SJCRH30 (cell line): ENCODE measurements at regions not wholly inside any gene's neighbourhood (a gene's known extent, or its start where the extent isn't known, plus 50 kb on each side); places are given as distances from the start of the nearest gene placed in this dataset.
A peak's percentile ranks its signal among the peaks of the same experiment; 100 is the strongest.

Experiments
- DNase-seq, 2 experiments: peaks; one replicate each; pipeline ENCODE4 v3.0.0-alpha.2; 2015 to 2020
- H3K27ac ChIP-seq: fragments of 250-450 bp; sonication (Bioruptor Pico); 2 replicates; pipeline ENCODE4 v1.5.1; 2020; ENCODE audit warnings: mild to moderate bottlenecking, moderate library complexity
- H3K27me3 ChIP-seq: fragments of 250-450 bp; sonication (Bioruptor Pico); 2 replicates; pipeline ENCODE4 v1.5.1; 2020; ENCODE audit warnings: mild to moderate bottlenecking, moderate library complexity
- H3K36me3 ChIP-seq: fragments of 250-450 bp; sonication (Bioruptor Pico); 2 replicates; pipeline ENCODE4 v1.5.1; 2020; ENCODE audit warnings: mild to moderate bottlenecking, moderate library complexity
- H3K4me1 ChIP-seq: fragments of 250-450 bp; sonication (Bioruptor Pico); 2 replicates; pipeline ENCODE4 v1.5.1; 2020; ENCODE audit warnings: mild to moderate bottlenecking, moderate library complexity
- H3K4me3 ChIP-seq: fragments of 250-450 bp; sonication (Bioruptor Pico); 2 replicates; pipeline ENCODE4 v1.5.1; 2020; ENCODE audit warnings: mild to moderate bottlenecking, moderate library complexity
- H3K9me3 ChIP-seq: fragments of 250-450 bp; sonication (Bioruptor Pico); replicated peaks from 2 replicates; pipeline ENCODE4 v1.5.1; 2020; ENCODE audit warnings: mild to moderate bottlenecking, moderate library complexity

DNA sequence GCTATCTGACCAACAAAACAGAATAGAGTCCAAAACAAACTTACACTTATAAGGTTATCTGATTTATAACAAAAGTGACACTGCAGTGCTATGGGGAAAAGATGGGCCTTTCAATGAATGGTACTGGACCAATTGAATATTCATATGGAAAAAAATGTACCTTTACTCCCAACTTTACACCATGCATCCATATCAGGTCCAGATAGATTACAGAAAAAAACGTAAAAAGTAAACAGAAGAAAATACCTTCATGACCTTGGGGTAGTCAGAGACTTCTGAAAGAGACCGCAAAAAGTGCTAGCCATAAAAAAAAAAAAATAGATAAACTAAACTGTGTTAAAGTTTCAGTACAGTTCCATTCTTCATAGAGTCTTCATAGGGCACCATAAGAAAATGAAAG, 308.3 kb downstream of the GXYLT1 start:
- no peaks in the 10 kb centered on the region for H3K4me1 ChIP-seq
- no peaks in the 10 kb centered on the region for H3K9me3 ChIP-seq
- no peak overlapping the region for H3K4me3 ChIP-seq
- H3K36me3 ChIP-seq = no peaks in the 10 kb centered on the region
- no peak overlapping the region for H3K27ac ChIP-seq
- DNase-seq = no peak
- H3K27me3 ChIP-seq = no peaks in the 10 kb centered on the region

DNA sequence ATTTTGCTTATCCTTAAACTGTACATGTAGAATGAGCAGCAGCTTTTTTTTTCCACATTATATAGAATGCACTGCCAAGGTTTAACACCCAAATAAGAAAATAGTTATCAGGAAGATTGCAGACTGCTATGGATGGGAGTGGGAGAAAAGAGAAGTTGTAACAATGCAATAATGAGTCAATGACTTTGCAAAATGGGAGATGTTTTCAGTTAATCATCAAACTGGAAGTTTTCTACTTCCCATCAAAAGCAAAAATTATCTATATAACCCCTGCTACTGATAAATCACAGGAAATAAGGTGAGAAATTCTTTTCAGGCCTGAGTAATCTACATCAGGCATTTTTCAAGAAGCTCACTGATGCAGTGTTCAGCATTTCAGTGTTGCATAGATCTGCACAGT, 309.1 kb downstream of the GXYLT1 start:
- Histone ChIP-seq H3K4me3 (no peak overlapping the region), H3K9me3 (no peaks in the 10 kb centered on the region), H3K4me1 (no peaks in the 10 kb centered on the region), H3K27me3 (no peaks in the 10 kb centered on the region), H3K27ac (no peak overlapping the region), H3K36me3 (no peaks in the 10 kb centered on the region)
- DNase-seq = no peak

DNA sequence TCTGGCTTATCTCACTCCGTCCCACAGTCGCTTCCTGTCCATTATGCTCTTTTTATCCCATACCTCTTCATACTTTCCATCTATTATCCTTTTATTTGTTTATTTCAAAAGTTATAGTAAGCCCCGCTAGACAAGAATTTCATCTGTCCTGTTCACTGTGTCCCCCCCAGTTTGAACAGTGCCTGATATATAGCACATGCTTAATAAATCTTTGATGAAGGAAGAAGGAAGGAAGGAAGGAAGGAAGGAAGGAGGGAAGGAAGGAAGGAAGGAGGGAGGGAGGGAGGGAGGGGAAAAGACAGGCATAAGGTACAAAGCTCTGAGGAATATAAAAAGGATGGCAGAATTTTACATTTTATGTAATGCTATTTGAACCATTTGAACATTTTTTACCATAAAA, 324.7 kb downstream of the GXYLT1 start:
- no peaks in the 10 kb centered on the region for H3K27me3 ChIP-seq
- H3K36me3 ChIP-seq = no peaks in the 10 kb centered on the region
- peaks cover 3% of the 10 kb centered on the region; the same call in 1 of the 2 replicates for H3K9me3 ChIP-seq
- no peak overlapping the region for H3K4me3 ChIP-seq
- H3K27ac ChIP-seq = no peak overlapping the region
- no peaks in the 10 kb centered on the region for H3K4me1 ChIP-seq
- no peak for DNase-seq

DNA sequence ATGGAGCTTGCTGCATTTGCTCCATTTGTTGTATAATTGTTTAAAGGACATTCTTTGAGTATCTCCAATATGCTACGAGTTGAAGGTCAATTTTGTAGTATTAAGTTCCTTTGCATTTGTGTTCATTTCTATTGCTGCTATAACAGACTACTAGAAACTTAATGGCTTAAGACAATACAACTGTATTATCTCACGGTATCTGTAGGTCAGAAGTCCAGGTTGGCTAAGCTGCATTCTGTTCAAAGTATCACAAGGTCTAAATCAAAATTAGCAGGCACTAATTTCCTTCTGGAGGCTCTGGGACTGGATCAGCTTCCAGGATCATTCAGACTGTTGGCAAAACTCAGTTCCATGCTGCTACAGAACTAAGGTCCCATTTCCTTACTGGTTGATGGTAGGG, 340.6 kb downstream of the GXYLT1 start:
- DNase-seq = no peak
- Histone ChIP-seq H3K36me3 (no peaks in the 10 kb centered on the region), H3K27me3 (no peaks in the 10 kb centered on the region), H3K4me1 (no peaks in the 10 kb centered on the region), H3K9me3 (no peaks in the 10 kb centered on the region), H3K27ac (no peak overlapping the region), H3K4me3 (no peak overlapping the region)

DNA sequence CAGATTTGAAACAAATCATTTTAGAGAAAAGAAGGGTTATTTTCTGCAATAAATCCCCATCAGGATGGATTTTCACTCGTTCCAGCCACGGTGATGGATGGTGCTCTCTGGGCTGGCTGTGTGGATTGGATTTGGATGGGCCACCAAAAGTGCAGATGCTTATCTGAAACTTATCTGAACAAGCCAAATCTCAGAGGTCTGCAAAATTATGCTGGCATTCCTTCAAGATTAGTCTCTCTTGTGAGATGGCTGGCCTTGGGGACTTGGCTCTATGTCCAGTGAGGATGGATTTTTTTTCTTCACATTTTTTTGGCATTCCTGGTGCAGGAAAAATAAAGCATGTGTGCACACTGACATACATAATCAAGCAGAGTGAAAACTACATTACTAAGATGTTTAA, 341.9 kb downstream of the GXYLT1 start:
- no peaks in the 10 kb centered on the region for H3K27me3 ChIP-seq
- H3K9me3 ChIP-seq = no peaks in the 10 kb centered on the region
- no peaks in the 10 kb centered on the region for H3K4me1 ChIP-seq
- no peak overlapping the region for H3K27ac ChIP-seq
- H3K36me3 ChIP-seq = no peaks in the 10 kb centered on the region
- DNase-seq = no peak
- no peak overlapping the region for H3K4me3 ChIP-seq

DNA sequence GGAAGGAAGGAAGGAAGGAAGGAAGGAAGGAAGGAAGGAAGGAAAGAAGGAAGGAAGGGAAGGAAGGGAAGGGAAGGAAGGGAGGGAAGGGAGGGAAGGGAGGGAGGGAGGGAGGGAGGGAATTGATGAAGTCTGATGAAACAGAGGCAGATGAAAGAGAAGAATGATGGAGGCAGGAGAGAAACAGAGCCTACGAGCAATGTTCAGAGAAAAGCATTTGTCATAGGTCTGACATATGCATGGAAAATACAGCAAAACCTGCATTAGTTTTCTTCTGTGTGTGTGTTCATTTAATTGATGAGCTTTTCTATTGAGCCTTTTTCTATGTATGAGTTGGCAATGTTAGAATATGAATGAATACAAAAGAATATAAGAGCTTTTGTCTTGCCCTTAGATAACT, 343.4 kb downstream of the GXYLT1 start:
- no peak overlapping the region for H3K27ac ChIP-seq

DNA sequence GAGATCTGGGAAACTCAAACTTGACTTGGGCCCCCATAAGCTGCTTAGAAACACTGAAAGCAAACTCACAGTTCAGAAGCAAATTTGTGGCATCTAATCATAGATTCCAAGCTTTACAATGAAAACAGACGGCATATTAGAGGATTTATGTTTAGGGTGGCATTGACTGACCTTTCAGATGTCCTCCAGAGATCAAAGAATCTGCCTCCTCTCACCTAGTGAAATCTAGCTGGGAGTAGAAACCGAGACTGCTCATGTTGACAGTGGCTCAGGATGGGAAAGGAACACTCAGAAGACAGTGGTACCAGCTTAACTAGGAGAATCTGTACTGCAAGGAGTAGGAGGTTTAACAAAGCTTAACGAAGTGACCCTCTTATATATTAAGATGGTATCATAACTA, 345.0 kb downstream of the GXYLT1 start:
- Histone ChIP-seq H3K27ac (no peak overlapping the region), H3K9me3 (no peaks in the 10 kb centered on the region), H3K4me1 (no peaks in the 10 kb centered on the region), H3K36me3 (no peaks in the 10 kb centered on the region), H3K4me3 (no peak overlapping the region), H3K27me3 (no peaks in the 10 kb centered on the region; the same call in 1 of the 2 replicates)
- no peak for DNase-seq

More for the DNA sequence above, 343.4 kb downstream of the GXYLT1 start:
- Histone ChIP-seq H3K9me3 (no peaks in the 10 kb centered on the region), H3K27me3 (no peaks in the 10 kb centered on the region), H3K4me1 (no peaks in the 10 kb centered on the region), H3K4me3 (no peak overlapping the region), H3K36me3 (no peaks in the 10 kb centered on the region)
- DNase-seq = no peak

DNA sequence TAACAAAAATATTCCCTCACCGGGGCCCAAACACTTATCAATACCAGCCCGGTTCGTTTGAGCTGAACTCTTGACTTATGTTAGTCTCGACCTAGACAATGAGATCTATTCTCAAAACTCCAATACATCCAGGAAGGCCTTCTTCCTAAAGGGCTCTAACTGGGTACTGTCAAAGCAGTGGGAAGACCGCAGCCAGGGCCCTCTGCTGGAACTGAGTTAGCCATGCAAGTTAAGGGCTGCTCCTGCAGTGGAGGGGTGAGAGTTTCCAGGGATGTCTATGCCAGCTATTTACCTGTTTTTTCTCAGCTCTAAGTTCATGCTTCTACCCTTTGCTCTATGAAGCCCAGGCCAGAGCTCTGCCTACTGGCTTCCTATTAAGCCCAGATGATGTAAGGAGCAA, 348.8 kb downstream of the GXYLT1 start:
- no peaks in the 10 kb centered on the region for H3K4me1 ChIP-seq
- no peak overlapping the region for H3K4me3 ChIP-seq
- no peaks in the 10 kb centered on the region; the same call in 1 of the 2 replicates for H3K27me3 ChIP-seq
- peak in 1 of 2 experiments; percentile 22 for DNase-seq
- no peaks in the 10 kb centered on the region for H3K9me3 ChIP-seq
- H3K27ac ChIP-seq = no peak overlapping the region
- no peaks in the 10 kb centered on the region for H3K36me3 ChIP-seq

DNA sequence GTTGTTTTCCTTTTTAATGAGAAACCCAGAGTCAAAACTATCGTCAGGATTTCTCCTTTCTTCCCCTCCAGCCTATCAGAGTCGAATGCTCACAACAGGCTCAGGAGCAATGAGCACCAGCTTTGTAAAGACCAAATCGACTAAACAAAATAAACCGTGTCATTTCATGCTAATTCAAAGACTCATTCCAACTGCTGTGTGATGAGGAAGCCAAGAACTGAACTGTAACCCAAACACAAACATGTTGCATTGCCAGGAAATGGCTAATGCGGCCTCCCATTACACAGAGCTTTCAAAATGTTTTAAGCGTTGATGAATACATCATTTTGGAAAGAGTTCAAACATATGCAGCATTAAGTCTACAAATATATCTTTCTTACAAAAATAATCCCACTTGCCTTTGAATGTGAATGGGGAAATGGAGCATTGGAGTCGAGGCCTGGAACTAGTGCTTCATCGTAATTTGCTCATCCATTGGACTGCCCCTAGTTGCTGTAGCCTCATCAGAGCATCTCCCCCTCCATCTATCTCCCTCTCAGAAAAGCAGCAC, 349.5 kb downstream of the GXYLT1 start:
- Histone ChIP-seq H3K36me3 (no peaks in the 10 kb centered on the region), H3K27me3 (no peaks in the 10 kb centered on the region; the same call in 1 of the 2 replicates), H3K4me3 (no peak overlapping the region), H3K4me1 (no peaks in the 10 kb centered on the region), H3K9me3 (no peaks in the 10 kb centered on the region), H3K27ac (no peak overlapping the region)
- no peak for DNase-seq

DNA sequence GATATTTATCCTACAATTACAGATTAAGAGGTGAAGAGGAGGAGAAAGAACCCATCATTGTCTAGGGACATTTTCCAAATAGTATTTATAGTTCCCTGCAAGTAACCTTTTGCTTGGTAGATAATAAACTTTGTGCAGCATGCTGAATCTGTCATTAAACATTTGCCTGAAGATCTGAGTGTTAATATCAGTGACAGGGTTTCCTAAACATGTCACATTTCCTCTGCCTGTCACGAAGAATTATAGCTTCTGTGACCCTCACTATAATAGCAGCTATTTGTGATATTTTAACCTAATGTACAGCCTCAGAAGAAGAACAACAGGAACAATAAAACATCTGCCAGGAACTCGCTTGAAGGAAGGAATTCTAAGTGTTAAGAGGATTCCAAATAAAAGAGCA, 350.3 kb downstream of the GXYLT1 start:
- Histone ChIP-seq H3K27me3 (no peaks in the 10 kb centered on the region; the same call in 1 of the 2 replicates), H3K27ac (no peak overlapping the region), H3K4me1 (no peaks in the 10 kb centered on the region), H3K9me3 (no peaks in the 10 kb centered on the region), H3K4me3 (no peak overlapping the region), H3K36me3 (no peaks in the 10 kb centered on the region)
- DNase-seq = no peak

DNA sequence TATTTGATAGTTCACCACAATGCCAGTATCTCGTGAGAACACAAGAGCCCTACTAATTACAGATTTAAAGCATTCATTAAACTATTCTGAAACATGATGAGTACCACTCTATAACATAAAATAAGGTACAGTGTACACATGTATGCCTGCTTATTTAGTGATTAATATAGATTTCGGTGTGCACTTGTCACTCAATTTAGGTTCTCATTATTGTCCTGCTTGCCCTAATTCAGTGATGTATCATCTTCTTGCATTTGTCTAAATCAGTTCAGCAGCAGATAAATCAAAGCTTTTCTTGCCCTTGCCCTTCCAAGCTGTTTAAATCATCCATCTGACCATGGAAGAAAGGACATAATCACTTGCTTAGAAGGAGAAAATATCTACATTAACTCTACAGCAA, 359.7 kb downstream of the GXYLT1 start:
- no peak for DNase-seq
- Histone ChIP-seq H3K4me3 (no peak overlapping the region), H3K9me3 (no peaks in the 10 kb centered on the region), H3K27ac (no peak overlapping the region), H3K36me3 (no peaks in the 10 kb centered on the region), H3K4me1 (no peaks in the 10 kb centered on the region), H3K27me3 (no peaks in the 10 kb centered on the region)

DNA sequence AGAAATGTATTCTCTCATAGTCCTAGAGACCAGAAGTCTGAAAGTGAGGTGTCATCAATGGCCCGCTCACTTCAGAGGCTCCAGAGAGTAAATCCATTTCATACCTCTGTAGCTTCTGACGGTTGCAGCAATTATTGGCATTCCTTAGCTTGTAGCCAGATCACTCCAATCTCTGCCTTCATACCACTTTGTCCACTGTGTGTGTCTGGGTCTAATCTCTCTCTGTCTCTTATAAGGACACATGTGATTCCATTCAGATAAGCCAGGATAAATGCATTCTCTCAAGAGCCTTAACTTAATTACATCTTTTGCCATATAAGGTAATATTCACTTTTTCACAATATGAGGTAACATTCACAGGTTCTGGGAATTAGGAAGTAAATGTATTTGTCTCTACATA, 365.7 kb downstream of the GXYLT1 start:
- Histone ChIP-seq H3K27me3 (no peaks in the 10 kb centered on the region; the same call in 1 of the 2 replicates), H3K27ac (no peak overlapping the region), H3K36me3 (no peaks in the 10 kb centered on the region), H3K4me1 (no peaks in the 10 kb centered on the region), H3K4me3 (no peak overlapping the region), H3K9me3 (no peaks in the 10 kb centered on the region)
- no peak for DNase-seq

DNA sequence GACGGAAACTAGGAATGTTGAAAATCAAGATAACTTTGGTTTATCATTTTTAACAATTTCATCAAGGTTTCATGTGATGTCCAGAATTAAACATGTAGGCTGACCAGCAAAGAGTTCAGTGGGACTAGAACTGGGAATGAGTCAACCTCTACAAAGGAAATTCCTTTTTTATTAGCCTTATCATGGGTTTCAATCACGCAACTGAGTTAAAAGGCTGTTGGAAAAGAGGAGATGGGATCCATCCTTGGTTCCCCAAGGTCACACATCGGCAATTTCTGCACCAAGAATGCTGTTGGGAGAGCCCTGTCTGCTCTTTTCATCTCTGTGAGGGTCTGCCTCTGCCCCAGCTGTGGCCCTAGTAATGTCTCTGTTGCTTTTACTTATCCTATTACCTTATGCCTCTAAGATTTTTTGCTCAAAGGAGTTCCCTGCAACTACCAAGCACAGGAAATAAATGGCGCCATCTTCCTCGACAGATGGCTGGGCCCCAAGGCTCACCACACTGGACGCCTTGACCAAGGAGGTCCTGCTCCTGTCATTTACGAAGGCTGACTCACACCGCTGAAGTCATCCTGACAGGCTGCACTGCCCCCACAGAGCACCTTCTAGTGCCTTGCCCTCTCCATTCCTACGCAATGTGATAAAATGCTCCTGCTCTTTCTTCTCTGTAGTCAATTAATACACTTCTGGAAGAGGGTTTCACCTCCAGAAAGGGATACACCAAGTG, 367.4 kb downstream of the GXYLT1 start:
- no peaks in the 10 kb centered on the region for H3K4me1 ChIP-seq
- no peak overlapping the region for H3K4me3 ChIP-seq
- H3K27me3 ChIP-seq = no peaks in the 10 kb centered on the region; the same call in 1 of the 2 replicates
- H3K27ac ChIP-seq = no peak overlapping the region
- no peak for DNase-seq
- H3K36me3 ChIP-seq = no peaks in the 10 kb centered on the region
- no peaks in the 10 kb centered on the region for H3K9me3 ChIP-seq

DNA sequence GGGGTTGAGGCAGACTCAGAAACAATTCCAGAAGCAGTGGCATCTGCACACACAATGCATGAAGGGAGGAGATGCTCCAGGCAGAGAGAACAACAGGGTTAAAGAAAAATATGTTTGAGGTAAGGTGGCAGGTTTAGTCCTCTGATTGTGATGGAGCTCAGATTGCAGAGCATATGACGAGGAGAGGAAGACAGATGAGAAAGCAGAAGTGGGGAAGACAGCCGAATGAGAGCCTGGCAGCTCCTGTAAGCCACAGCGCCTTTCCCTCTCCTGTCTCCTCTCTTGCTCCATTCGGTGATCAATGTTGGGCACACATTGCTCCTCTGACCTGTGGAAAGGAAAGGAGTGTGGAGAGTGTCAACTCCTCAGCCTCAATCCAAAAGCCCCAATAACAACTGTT, 372.2 kb downstream of the GXYLT1 start:
- H3K9me3 ChIP-seq = no peaks in the 10 kb centered on the region
- H3K36me3 ChIP-seq = no peaks in the 10 kb centered on the region
- H3K27me3 ChIP-seq = no peaks in the 10 kb centered on the region; the same call in 1 of the 2 replicates
- H3K4me1 ChIP-seq = no peaks in the 10 kb centered on the region
- H3K27ac ChIP-seq = no peak overlapping the region
- H3K4me3 ChIP-seq = no peak overlapping the region
- no peak for DNase-seq

DNA sequence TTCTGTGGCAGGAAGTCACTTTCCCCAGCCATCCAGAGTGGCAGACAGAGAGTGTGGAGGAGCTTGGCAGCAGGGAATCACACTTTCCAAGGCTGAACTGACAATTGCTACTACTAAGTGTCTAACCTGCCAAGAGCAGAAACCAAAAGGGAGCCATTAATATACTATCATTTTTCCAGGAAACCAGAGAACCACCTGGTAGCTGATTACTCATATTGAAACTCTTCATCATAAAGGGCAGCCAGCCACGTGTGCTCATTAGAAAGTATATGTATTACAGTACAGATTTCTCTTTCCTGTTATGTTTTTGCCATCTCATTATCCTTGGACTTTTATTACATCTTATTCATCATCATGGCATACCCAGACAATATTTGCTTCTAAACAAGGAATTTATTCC, 374.9 kb downstream of the GXYLT1 start:
- Histone ChIP-seq H3K27me3 (no peaks in the 10 kb centered on the region; the same call in 1 of the 2 replicates), H3K4me3 (no peak overlapping the region), H3K27ac (no peak overlapping the region), H3K4me1 (no peaks in the 10 kb centered on the region), H3K36me3 (no peaks in the 10 kb centered on the region), H3K9me3 (no peaks in the 10 kb centered on the region)
- no peak for DNase-seq

DNA sequence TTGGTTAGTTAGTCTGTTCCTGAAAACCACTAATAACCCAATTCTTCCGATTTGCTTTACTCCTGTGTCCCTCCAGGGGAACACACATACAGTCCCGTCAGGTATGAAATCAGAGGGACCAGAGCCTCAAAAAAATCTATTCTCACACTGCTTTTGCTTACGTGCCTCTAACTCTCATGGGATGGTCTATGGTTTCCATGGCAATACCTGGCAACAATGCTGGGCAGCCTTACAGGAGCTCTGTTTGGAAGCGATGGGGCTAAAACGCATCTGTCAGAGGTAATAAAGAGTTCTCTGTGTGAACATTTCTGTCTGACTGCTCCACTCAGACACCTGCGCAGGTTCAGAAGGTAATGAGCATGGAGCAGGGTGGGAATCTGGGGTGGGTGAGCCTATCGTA, 376.2 kb downstream of the GXYLT1 start:
- H3K27ac ChIP-seq = no peak overlapping the region
- H3K9me3 ChIP-seq = no peaks in the 10 kb centered on the region
- H3K36me3 ChIP-seq = no peaks in the 10 kb centered on the region
- DNase-seq = no peak
- H3K4me1 ChIP-seq = no peaks in the 10 kb centered on the region
- H3K4me3 ChIP-seq = no peak overlapping the region
- no peaks in the 10 kb centered on the region for H3K27me3 ChIP-seq
